CD4-positive, alpha-beta T cell treated with Interleukin-15 for 1 hour (primary cell): ENCODE measurements at regions not wholly inside any gene's neighbourhood (a gene's known extent, or its start where the extent isn't known, plus 50 kb on each side); places are given as distances from the start of the nearest gene placed in this dataset.
"Not testable (repeated sequence)": the region's sequence is repeated elsewhere in the genome, so short reads cannot be mapped to it uniquely, and the experiment has no call there.

Experiments used
- DNase-seq: peaks from one replicate; pipeline ENCODE4 v3.0.0-alpha.2; 2020

- DNase-seq, result no peak
Measured at GRCh38 chr10:113498997-113499396, 53.9 kb upstream of the HABP2 start.

DNA sequence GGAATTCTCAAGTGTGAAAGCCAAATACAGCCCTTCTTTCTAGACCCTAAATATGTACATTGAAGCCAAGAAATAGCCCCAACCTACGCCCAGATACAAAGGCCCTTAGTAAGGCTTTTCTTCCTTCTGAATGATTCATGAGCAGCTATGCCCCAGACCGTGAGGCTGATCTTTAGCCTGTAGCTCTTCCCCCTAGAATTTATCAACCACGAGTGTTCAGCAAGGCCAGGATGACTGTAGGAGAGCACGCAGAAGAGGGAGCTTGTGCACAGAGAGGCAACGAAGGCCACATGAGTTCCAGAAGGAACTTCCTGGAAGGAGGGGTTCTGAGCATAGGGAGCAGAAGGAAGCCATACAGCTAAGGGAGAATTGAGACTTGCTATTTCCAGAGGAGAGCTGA lies 53.0 kb upstream of the HABP2 start:
- no peak for DNase-seq

- not testable (repeated sequence) for DNase-seq
Measured at GRCh38 chr10:113501031-113501430, 51.8 kb upstream of the HABP2 start.
